ENCODE measurements at regions not wholly inside any gene's neighbourhood (a gene's known extent, or its start where the extent isn't known, plus 50 kb on each side); places are given as distances from the start of the nearest gene placed in this dataset.
A peak's percentile ranks its signal among the peaks of the same experiment; 100 is the strongest.

DNA sequence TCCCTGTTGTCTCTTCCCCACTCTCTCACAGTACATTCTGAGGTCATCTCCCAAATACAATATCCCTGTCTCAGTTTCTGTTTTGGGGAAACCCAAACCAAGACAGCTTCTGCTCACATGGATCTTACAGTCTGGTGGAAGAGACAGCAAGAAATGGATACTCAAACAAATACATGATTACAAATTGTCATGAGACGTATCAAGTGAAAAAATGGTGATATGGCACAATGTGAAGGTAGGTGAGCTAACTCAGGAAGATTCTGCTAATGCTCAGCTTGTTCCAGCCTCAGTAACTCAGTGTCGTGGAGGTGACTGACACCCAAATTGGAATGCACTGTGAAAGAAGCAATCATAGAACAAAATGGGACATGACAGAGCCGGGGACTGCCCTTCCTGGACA lies 68.3 kb downstream of the CHST1 start:
- no peaks in the 10 kb centered on the region for H3K27me3 ChIP-seq (ENCODE audit: low read depth)
- in situ Hi-C loops (cut with MboI; ENCODE audit: low sequenced_read_pairs): no loop called here

DNA sequence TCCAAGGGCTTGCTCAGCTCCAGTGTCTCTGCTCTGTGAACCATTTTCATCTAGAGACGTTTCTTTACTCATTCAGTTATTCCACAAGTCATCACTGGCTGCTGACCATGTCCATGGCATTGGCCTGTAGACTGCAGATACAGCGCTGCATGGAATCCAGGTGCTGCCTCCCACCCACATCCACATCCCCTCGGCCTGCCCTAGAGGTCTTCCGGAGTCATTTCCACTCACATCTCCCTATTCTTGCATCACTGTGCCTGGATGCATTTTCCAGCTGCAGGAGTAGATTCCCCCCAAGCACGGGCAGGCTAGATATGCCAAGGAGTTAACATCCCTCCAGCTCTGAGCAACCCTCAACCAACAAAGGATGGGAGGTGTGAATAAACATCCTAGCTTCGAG lies 68.9 kb downstream of the CHST1 start:
- Histone ChIP-seq H3K9me3 (no peaks in the 10 kb centered on the region), H3K36me3 (replicated peaks) (no peaks in the 10 kb centered on the region), H3K4me1 (no peaks in the 10 kb centered on the region), H3K27me3 (ENCODE audit: low read depth) (no peaks in the 10 kb centered on the region), H3K4me3 (no peak overlapping the region)
- no peak for DNase-seq (ENCODE audit: low spot score in 2 of 2)
- in situ Hi-C loops (cut with MboI; ENCODE audit: low sequenced_read_pairs): no loop called here

More for the DNA sequence above, 68.3 kb downstream of the CHST1 start:
- H3K36me3 ChIP-seq (replicated peaks): no peaks in the 10 kb centered on the region
- DNase-seq (ENCODE audit: low spot score in 2 of 2): no peak
- H3K4me1 ChIP-seq: no peaks in the 10 kb centered on the region
- H3K9me3 ChIP-seq: no peaks in the 10 kb centered on the region
- no peak overlapping the region for H3K4me3 ChIP-seq

DNA sequence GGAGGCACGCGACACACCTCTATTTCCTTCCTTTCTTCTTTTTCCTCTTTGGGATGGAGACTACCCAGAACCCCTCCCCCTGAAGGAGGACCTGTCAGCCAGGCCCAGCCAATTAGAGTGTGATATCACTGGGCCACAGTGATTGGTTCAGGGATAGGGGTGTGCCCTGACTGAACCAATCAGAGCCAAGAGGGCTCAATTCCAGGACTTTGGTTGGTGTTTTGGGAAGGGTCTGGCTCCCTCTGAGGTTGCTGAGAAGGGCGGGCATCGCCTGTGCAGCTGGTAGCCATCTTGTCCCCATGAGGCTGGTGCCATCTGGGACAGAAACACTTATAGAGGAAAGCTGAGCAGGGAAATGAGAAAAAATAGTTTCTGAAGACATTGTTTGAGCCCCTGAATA lies 71.4 kb downstream of the CHST1 start:
- Histone ChIP-seq H3K36me3 (replicated peaks) (no peaks in the 10 kb centered on the region), H3K9me3 (no peaks in the 10 kb centered on the region), H3K4me1 (no peaks in the 10 kb centered on the region), H3K4me3 (no peak overlapping the region), H3K27me3 (ENCODE audit: low read depth) (no peaks in the 10 kb centered on the region)
- in situ Hi-C loops (cut with MboI; ENCODE audit: low sequenced_read_pairs): no loop called here
- DNase-seq (ENCODE audit: low spot score in 2 of 2): peak in 1 of 2 experiments; percentile 24

DNA sequence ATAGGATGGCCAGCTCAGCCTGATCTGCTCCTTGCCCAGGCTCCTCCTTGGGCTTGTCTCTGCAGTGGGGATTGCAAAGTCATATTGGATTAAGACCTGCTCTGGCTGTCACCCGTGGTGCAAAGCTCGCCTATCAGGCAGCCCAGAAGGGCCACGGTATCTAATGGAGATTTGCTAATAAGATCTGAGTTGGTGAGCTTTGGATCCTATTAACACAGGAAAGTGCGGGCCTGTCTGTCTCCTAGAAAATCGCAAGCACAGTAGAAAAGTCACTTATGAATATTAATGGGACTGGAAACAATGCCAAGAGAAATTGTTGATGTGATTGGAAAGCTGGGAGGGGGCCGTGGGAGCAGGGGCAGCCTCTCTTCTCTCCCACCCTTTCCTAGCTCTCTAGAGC lies 72.8 kb downstream of the CHST1 start:
- DNase-seq (ENCODE audit: low spot score in 2 of 2): no peak
- in situ Hi-C loops (cut with MboI; ENCODE audit: low sequenced_read_pairs): no loop called here
- no peaks in the 10 kb centered on the region for H3K36me3 ChIP-seq (replicated peaks)
- H3K27me3 ChIP-seq (ENCODE audit: low read depth): no peaks in the 10 kb centered on the region
- no peak overlapping the region for H3K4me3 ChIP-seq
- no peaks in the 10 kb centered on the region for H3K4me1 ChIP-seq
- no peaks in the 10 kb centered on the region for H3K9me3 ChIP-seq

DNA sequence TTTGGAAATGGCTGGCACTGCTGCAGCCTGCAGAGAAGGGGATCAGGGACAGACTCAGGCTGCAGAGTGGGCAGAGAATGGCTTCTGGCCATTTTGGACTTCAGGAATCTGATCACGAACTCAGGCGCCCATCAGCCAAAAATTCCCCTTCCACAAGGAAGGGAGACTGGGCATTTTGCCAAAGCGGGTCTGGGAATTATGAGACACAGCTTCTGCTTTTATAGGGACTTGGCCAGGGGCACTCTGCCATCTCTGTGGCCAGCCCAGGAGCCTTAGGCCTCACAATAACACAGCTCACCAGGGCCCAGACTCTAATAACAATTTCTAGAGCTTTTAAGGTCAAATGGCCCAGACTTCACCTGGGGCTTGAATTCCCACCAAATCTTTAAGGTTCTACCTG lies 74.7 kb downstream of the CHST1 start:
- DNase-seq (ENCODE audit: low spot score in 2 of 2): peak in 1 of 2 experiments; percentile 29
- in situ Hi-C loops (cut with MboI; ENCODE audit: low sequenced_read_pairs): no loop called here
- H3K9me3 ChIP-seq: no peaks in the 10 kb centered on the region
- no peak overlapping the region for H3K4me3 ChIP-seq
- no peaks in the 10 kb centered on the region for H3K27me3 ChIP-seq (ENCODE audit: low read depth)
- H3K36me3 ChIP-seq (replicated peaks): no peaks in the 10 kb centered on the region
- H3K4me1 ChIP-seq: no peaks in the 10 kb centered on the region

DNA sequence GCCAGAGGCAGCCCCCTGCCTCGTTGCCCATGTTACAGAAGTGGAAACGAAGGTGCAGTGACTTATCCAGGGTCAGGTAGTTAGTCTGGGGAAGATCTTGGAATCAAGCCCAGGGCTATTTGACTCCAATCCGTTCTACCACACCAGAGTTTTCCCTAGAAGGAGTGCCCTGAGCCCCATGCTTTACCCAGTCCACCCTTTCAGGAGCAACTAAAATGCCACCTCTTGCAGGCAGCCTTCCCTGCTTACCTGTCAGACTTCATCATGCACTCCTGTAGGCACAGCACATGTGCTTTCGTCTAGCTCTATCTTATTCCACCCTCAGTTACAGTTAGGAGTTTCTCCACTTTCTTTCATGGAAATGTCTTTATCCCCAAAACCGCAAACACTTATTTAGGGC lies 80.2 kb downstream of the CHST1 start:
- in situ Hi-C loops (cut with MboI; ENCODE audit: low sequenced_read_pairs): no loop called here

DNA sequence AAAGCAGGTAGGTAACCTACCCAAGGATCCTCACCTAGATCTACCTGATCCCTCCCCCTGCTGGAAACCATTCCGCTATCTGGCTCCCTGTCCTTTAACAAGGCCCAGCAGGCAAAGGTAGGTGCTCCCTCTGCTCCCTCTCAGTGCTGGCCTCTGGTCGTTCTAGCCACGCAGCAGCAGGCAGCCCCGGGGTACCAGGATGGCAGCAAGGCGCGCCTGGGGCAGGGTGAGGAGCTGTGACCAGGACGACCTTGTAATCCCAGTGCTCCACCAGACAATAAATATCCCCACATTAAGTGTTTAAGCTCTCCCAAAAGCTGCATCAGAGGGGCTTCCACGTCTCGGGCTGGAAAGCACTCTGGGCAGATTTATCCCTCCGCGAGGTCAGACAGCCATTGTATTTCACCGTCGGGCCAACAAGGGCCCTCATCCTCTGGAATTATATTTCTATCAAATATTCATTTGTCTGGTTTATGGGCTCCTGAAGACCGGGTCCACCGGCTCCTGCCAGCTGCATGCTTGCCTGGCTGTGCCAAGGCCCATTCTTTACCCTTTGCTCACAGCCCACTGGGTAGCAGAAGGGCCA lies 81.3 kb downstream of the CHST1 start:
- H3K4me1 ChIP-seq: no peaks in the 10 kb centered on the region
- H3K4me3 ChIP-seq: no peak overlapping the region
- no peak for DNase-seq (ENCODE audit: low spot score in 2 of 2)
- H3K36me3 ChIP-seq (replicated peaks): no peaks in the 10 kb centered on the region
- H3K9me3 ChIP-seq: no peaks in the 10 kb centered on the region
- in situ Hi-C loops (cut with MboI; ENCODE audit: low sequenced_read_pairs): no loop called here
- no peaks in the 10 kb centered on the region for H3K27me3 ChIP-seq (ENCODE audit: low read depth)

More for the DNA sequence above, 80.2 kb downstream of the CHST1 start:
- no peak for DNase-seq (ENCODE audit: low spot score in 2 of 2)
- Histone ChIP-seq H3K36me3 (replicated peaks) (no peaks in the 10 kb centered on the region), H3K27me3 (ENCODE audit: low read depth) (no peaks in the 10 kb centered on the region), H3K9me3 (no peaks in the 10 kb centered on the region), H3K4me3 (no peak overlapping the region), H3K4me1 (no peaks in the 10 kb centered on the region)

DNA sequence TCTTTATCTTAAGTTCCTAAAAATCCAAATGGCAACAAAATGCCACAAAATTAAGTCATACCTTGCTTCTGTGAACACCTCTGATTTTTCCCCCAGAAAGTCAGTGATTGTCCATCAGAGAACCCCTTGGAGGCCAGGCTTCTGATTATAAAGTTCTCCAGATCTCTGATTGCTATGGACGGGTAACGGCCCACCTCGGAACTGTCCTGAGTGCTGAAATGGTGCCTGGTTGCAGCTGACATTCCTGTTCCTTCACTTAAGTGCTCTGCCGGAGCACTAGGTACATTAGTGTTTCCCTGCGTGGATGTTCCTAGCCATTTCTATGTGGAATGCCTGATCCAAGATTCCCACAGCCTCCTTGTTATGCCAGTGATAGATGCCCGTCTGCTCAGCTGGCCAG lies 85.0 kb downstream of the CHST1 start:
- H3K4me1 ChIP-seq: no peaks in the 10 kb centered on the region
- no peaks in the 10 kb centered on the region; the same call in 1 of the 2 replicates for H3K27me3 ChIP-seq (ENCODE audit: low read depth)
- peak in 1 of 2 experiments; percentile 32 for DNase-seq (ENCODE audit: low spot score in 2 of 2)
- H3K36me3 ChIP-seq (replicated peaks): no peaks in the 10 kb centered on the region
- in situ Hi-C loops (cut with MboI; ENCODE audit: low sequenced_read_pairs): no loop called here
- H3K9me3 ChIP-seq: no peaks in the 10 kb centered on the region
- H3K4me3 ChIP-seq: no peak overlapping the region

DNA sequence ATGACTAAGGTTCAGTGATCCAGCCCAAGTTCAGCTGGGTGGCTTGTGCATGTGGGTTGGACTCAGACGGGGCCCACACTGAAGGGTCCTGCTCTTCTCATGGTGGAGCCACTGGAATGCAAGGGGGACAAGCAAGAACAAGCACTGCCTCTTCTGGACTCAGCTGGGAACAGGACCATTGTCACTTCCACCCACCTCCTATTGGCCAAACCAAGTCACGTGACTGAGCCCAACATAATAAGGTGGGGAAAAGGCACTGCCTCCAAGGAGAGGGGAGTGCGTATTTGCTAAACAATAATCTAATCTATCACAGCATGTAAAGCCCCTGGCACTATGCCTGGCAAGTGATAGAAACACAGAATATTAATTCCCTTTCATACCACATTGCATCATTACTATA lies 87.1 kb downstream of the CHST1 start:
- DNase-seq (ENCODE audit: low spot score in 2 of 2): peak in 1 of 2 experiments; percentile 35
- no peaks in the 10 kb centered on the region for H3K36me3 ChIP-seq (replicated peaks)
- H3K4me3 ChIP-seq: no peak overlapping the region
- in situ Hi-C loops (cut with MboI; ENCODE audit: low sequenced_read_pairs): no loop called here
- H3K27me3 ChIP-seq (ENCODE audit: low read depth): no peaks in the 10 kb centered on the region; the same call in 1 of the 2 replicates
- H3K4me1 ChIP-seq: no peaks in the 10 kb centered on the region
- no peaks in the 10 kb centered on the region for H3K9me3 ChIP-seq

DNA sequence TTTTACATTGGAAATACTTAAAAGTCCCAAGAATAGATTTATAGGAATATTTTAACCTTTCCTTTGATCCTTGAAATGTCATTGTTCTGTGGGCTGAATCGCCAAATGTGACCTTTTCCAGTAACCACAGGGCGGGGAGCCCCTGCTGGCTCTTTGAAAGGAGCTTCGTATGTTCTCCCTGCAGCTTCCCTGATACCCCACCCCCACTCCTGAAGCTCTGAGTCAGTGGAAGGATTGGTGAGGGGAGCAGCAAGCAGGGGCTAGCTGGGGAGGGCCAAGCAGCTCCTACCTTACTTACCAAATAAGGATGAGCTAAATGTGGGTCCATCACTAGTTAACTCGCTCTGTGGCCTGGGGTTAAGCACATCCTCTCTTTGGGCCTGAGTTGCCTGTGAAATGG lies 87.7 kb downstream of the CHST1 start:
- in situ Hi-C loops (cut with MboI; ENCODE audit: low sequenced_read_pairs): no loop called here
- no peaks in the 10 kb centered on the region for H3K9me3 ChIP-seq
- H3K4me3 ChIP-seq: no peak overlapping the region
- no peak for DNase-seq (ENCODE audit: low spot score in 2 of 2)
- H3K27me3 ChIP-seq (ENCODE audit: low read depth): no peaks in the 10 kb centered on the region; the same call in 1 of the 2 replicates
- H3K36me3 ChIP-seq (replicated peaks): no peaks in the 10 kb centered on the region
- no peaks in the 10 kb centered on the region for H3K4me1 ChIP-seq

DNA sequence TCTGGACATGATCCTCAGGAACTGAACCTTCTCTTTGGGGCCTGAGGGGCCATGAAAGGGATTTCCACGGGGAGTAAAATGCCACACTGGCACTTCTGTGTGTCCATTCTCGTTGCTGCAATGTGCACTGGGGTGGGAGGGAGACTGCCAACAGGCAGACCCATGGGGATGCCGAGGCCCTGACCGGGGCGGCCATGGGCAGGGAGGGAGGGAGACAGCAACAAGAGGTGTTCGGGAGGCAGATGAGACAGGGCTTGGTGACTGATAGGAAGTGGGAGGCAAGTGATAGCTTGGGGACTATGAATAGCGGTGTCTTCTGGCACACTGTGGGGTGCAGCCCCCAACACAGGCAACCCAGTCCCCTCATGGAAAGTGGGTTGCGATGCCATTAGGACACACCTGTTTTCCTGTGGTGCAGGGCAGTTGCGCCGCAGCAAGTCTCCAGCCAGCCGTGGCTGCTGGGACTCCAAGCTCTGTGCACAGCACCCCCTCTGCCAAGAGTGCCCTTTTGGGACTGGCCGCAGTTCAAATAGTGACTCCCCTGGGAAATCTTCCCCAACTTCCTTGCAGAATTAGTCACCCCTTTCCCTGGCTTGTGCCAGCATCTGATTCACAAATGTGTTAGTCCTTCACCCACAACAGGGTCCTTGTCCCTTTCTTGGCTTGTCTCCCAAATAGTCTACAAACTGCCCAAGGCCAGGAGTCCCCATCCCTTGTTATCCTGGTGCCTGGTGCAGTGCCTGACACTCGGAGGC lies 88.8 kb downstream of the CHST1 start:
- Histone ChIP-seq H3K27me3 (ENCODE audit: low read depth) (no peaks in the 10 kb centered on the region; the same call in 1 of the 2 replicates), H3K9me3 (no peaks in the 10 kb centered on the region), H3K4me3 (no peak overlapping the region), H3K36me3 (replicated peaks) (no peaks in the 10 kb centered on the region), H3K4me1 (no peaks in the 10 kb centered on the region)
- DNase-seq (ENCODE audit: low spot score in 2 of 2): no peak
- in situ Hi-C loops (cut with MboI; ENCODE audit: low sequenced_read_pairs): no loop called here

DNA sequence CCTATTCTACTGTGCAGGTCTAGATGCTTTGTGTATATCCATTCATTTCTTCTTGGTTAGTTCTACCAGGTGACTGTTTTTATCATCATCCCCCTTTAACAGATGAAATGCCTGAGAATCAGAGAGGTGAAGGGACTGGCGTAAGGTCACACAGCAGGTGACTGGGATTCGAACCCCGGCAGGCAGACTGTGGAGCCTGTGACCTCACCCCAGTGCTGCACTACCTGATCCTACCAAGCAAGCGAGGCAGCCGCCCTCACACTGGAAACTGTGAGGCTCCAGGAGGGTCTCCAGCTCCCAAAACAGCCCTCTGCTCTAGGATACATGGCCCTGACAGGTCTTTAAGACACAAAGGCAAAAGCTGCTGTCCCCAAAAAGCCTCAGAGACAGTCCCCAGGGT lies 91.7 kb downstream of the CHST1 start:
- H3K4me1 ChIP-seq: no peaks in the 10 kb centered on the region
- no peaks in the 10 kb centered on the region; the same call in 1 of the 2 replicates for H3K27me3 ChIP-seq (ENCODE audit: low read depth)
- no peaks in the 10 kb centered on the region for H3K36me3 ChIP-seq (replicated peaks)
- in situ Hi-C loops (cut with MboI; ENCODE audit: low sequenced_read_pairs): no loop called here
- H3K4me3 ChIP-seq: no peak overlapping the region
- no peaks in the 10 kb centered on the region for H3K9me3 ChIP-seq
- no peak for DNase-seq (ENCODE audit: low spot score in 2 of 2)

DNA sequence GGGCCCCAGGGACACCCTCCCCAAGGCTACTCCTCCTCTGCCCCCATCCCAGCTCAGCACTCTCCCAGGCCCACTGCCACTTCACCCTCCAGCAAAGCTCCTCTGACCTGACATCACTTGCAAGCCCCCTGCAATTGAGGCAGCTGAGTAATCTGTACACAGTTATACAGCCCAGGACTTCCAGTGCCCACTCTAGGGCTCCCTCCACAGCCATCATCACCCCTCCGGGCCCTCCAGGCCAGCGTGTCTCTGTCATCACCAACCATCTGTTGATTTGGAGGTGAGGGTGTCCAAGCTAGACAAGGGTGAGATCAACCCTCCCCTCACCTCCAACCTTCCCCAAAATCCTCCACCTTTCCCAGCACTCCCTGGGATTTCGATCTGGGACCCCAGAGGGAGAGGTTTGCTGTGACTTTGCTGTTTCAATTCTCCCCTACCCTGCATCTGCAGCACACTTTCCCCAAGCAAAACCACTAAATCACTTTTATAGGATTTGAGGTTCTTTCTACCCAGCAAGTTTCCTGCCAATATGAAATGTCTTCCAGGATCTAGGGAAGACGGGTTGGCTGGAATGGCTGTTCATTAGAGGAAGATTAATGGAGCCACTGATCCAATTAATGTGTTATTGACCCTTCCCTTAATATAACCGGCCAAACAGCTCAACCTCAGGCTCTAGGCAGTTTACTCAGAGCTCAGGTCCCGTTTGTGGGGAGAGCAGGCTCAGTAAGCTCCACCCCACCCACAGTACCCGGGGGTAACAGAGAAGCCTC lies 92.9 kb downstream of the CHST1 start:
- in situ Hi-C loops (cut with MboI; ENCODE audit: low sequenced_read_pairs): no loop called here

DNA sequence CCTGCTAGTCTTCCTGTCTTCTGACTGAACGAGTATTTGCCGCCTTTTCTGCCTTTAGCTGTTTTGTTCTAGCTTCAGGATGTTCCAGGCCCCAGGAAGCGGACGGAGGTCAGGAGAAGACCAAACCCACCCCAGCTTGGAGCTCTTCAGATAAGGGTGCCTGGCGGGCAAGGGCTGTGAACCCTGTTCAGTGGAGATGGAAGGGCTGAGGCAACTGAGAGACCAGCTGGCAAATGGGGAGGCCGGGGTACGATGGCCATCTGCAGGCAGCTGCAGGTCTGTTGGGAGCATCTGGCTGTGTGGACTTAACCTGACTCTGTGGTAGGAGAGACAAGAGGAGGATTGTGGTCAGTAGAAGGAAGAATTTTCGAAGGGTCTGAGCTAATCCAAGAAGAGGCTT lies 95.6 kb downstream of the CHST1 start:
- in situ Hi-C loops (cut with MboI; ENCODE audit: low sequenced_read_pairs): no loop called here
- H3K27me3 ChIP-seq (ENCODE audit: low read depth): no peaks in the 10 kb centered on the region
- no peaks in the 10 kb centered on the region for H3K36me3 ChIP-seq (replicated peaks)
- H3K4me3 ChIP-seq: no peak overlapping the region
- DNase-seq (ENCODE audit: low spot score in 2 of 2): no peak
- H3K4me1 ChIP-seq: peaks cover 2% of the 10 kb centered on the region; the same call in 1 of the 2 replicates
- H3K9me3 ChIP-seq: no peaks in the 10 kb centered on the region; the same call in 1 of the 2 replicates

More for the DNA sequence above, 92.9 kb downstream of the CHST1 start:
- Histone ChIP-seq H3K9me3 (no peaks in the 10 kb centered on the region), H3K27me3 (ENCODE audit: low read depth) (no peaks in the 10 kb centered on the region; the same call in 1 of the 2 replicates), H3K4me1 (no peaks in the 10 kb centered on the region), H3K4me3 (no peak overlapping the region), H3K36me3 (replicated peaks) (no peaks in the 10 kb centered on the region)
- no peak for DNase-seq (ENCODE audit: low spot score in 2 of 2)
